ENCODE measurements at regions not wholly inside any gene's neighbourhood (a gene's known extent, or its start where the extent isn't known, plus 50 kb on each side); places are given as distances from the start of the nearest gene placed in this dataset.
A peak's percentile ranks its signal among the peaks of the same experiment; 100 is the strongest.

GRCh38 chr5:73338256-73339050 is 110.1 kb downstream of the FOXD1 start:
- no peak for TF ChIP-seq ZFX (IDR thresholded peaks at IDR 0.05)
- TF ChIP-seq, protein P1, sequence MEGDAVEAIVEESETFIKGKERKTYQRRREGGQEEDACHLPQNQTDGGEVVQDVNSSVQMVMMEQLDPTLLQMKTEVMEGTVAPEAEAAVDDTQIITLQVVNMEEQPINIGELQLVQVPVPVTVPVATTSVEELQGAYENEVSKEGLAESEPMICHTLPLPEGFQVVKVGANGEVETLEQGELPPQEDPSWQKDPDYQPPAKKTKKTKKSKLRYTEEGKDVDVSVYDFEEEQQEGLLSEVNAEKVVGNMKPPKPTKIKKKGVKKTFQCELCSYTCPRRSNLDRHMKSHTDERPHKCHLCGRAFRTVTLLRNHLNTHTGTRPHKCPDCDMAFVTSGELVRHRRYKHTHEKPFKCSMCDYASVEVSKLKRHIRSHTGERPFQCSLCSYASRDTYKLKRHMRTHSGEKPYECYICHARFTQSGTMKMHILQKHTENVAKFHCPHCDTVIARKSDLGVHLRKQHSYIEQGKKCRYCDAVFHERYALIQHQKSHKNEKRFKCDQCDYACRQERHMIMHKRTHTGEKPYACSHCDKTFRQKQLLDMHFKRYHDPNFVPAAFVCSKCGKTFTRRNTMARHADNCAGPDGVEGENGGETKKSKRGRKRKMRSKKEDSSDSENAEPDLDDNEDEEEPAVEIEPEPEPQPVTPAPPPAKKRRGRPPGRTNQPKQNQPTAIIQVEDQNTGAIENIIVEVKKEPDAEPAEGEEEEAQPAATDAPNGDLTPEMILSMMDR (conservative IDR thresholded peaks at IDR 0.05): no peak
- peak overlapping the region; percentile 53 for H3K27ac ChIP-seq

DNA sequence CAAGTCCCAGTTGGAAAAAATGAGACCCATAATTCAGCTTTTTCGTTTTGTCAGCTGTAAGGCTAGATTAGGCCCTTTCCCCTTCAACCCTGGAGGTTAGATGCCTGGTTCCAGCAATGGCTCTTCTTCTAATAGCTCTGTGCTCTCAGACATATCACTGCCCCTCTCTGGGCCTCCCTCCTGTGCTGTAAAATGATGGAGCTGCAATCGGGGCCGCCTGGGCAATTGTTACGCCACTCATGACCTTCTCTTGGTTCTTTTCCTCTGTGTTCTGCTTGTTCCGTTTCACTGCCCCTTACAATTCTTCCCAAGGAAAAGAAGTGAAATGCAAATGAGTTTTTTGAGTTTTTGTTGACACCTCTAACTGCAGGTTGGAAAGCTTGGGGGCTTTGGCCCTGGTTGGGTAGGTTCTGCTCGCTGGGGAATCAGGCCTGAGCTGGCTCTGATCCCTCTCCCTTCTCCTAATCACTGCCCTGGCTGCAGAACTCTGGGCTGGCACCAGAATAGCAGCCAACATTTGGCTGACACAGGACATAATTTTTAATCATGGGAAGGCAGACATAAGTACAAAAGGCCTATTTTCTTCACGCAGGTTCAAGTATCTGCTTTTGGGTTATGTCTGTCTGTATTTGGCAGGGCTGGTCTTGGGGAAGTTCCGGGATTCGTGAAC is 110.9 kb downstream of the FOXD1 start:
- TF ChIP-seq ZFX (IDR thresholded peaks at IDR 0.05): no peak
- TF ChIP-seq, protein P1 (conservative IDR thresholded peaks at IDR 0.05): no peak
- peak overlapping the region; percentile 53 for H3K27ac ChIP-seq

DNA sequence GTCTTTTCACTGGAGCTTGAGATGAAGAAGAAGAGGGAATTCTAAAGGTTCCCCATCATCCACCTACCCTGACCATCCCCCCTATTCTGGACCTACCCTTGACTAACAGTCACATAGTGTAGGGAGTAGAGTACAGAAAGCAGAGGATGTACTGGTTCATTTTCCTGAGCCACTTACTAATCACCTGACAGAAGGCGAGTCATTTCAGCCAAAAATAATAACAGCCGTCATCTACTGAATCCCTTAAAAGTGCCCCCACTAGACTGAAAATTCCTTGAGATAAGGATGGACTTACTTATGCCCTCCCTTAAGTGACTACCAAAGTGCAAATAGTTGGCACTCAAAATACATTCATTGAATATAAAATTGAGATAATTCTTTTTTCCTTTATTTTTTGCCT is 112.2 kb downstream of the FOXD1 start:
- no peak for TF ChIP-seq ZFX (IDR thresholded peaks at IDR 0.05)
- TF ChIP-seq, protein P1 (conservative IDR thresholded peaks at IDR 0.05): no peak
- H3K27ac ChIP-seq: no peak overlapping the region

DNA sequence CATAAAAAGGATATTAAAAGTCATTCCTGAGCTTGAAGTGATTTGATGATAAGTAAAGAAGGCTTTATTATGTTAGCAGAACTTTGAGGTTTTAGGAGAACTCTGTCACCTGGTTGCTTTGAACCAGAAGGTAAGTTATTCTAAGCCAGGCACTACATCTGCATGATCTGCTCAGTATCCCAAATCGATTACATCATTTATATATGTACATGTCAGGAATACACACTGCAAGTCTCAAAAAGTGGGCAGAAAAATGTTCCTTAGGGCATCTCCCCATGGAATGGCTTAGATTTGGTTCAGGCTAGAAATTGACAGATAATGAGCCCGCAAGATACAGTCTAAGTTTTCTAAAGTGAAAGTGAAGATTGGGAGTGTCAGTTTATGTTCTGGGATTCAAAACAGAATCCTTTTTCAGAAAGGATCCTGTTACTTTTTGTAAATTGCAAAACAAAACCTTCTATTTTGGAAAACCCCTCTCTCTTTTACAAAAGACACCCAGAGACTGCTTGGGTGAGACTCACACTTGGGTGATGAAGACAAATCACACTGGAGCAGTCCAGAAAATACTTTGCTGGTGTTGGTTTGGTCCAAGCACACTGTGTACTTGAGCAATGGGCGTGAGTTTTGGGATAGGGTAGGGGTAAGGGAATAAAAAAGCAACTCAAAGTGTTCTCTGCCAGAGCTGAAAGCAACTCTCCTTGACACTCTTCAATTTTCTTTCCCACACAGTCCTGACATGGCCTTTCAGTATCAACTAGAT is 114.5 kb downstream of the FOXD1 start:
- no peak overlapping the region for H3K27ac ChIP-seq
- no peak for TF ChIP-seq ZFX (IDR thresholded peaks at IDR 0.05)
- TF ChIP-seq, protein P1 (conservative IDR thresholded peaks at IDR 0.05): no peak

- no peak overlapping the region for H3K27ac ChIP-seq
- TF ChIP-seq, protein P1 (conservative IDR thresholded peaks at IDR 0.05): no peak
These were observed 118.0 kb downstream of the FOXD1 start for GRCh38 chr5:73330613-73331012.

GRCh38 chr5:73328640-73329039 is 119.9 kb downstream of the FOXD1 start:
- H3K27ac ChIP-seq: no peak overlapping the region
- TF ChIP-seq, protein P1 (conservative IDR thresholded peaks at IDR 0.05): no peak
- TF ChIP-seq ZFX (IDR thresholded peaks at IDR 0.05): no peak
